ENCODE measurements at regions not wholly inside any gene's neighbourhood (a gene's known extent, or its start where the extent isn't known, plus 50 kb on each side); places are given as distances from the start of the nearest gene placed in this dataset.
"Not testable (repeated sequence)": the region's sequence is repeated elsewhere in the genome, so short reads cannot be mapped to it uniquely, and the experiment has no call there.

DNA sequence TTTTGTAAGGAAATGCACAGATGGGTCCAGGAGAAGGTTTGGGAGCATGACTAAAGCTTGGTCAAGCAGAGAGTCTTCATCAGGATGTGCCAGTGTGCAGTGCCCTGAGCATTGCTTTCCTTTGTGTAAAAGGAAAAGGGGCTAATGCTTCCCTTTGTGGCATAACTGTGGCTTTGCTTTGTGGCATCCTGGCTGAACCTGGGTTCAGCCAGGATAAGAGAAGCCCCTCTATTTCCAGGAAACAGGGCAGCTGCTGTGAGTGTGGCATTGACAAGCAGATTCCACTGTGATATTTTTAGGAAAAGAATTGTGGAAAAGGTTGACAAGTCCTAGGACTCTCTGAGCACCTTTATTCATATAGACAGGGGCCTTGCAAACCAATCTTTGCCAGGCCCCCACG, 193.4 kb upstream of the CXCL12 start:
- Histone ChIP-seq H3K36me3 (no peaks in the 10 kb centered on the region), H3K27me3 (no peaks in the 10 kb centered on the region), H3K4me3 (no peak overlapping the region), H3K27ac (peak overlapping the region in 1 of 4 donors; percentile 69), H3K4me1 (no peaks in the 10 kb centered on the region), H3K9me3 (no peaks in the 10 kb centered on the region)
- TF ChIP-seq, protein P1, sequence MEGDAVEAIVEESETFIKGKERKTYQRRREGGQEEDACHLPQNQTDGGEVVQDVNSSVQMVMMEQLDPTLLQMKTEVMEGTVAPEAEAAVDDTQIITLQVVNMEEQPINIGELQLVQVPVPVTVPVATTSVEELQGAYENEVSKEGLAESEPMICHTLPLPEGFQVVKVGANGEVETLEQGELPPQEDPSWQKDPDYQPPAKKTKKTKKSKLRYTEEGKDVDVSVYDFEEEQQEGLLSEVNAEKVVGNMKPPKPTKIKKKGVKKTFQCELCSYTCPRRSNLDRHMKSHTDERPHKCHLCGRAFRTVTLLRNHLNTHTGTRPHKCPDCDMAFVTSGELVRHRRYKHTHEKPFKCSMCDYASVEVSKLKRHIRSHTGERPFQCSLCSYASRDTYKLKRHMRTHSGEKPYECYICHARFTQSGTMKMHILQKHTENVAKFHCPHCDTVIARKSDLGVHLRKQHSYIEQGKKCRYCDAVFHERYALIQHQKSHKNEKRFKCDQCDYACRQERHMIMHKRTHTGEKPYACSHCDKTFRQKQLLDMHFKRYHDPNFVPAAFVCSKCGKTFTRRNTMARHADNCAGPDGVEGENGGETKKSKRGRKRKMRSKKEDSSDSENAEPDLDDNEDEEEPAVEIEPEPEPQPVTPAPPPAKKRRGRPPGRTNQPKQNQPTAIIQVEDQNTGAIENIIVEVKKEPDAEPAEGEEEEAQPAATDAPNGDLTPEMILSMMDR (IDR thresholded peaks at IDR 0.05) = no peak
- TF ChIP-seq POLR2AphosphoS5 (IDR thresholded peaks at IDR 0.05) = no peak
- no peak for TF ChIP-seq EP300 (IDR thresholded peaks at IDR 0.05)
- no peak for TF ChIP-seq POLR2A (IDR thresholded peaks at IDR 0.05)
- ATAC-seq = no peak
- 82% methylated on average over 1 of the region's 1 CpG; no CpG with 5 or more reads in 1 of the 2 donors for WGBS, 2 donors (ENCODE audit: low coverage in 1 of 2)

DNA sequence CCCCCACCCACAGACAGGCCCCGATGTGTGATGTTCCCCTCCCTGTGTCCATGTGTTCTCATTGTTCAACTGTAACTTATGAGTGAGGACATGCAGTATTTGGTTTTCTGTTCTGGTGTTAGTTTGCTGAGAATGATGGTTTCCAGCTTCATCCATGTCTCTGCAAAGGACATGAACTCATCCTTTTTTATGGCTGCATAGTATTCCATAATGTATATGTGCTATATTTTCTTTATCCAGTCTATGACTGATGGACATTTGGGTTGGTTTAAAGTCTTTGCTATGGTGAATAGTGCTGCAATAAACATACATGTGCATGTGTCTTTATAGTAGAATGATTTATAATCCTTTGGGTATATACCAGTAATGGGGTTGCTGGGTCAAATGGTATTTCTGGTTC, 194.1 kb upstream of the CXCL12 start:
- not testable (repeated sequence) for H3K9me3 ChIP-seq, H3K27me3 ChIP-seq, H3K27ac ChIP-seq, H3K4me1 ChIP-seq, H3K36me3 ChIP-seq, ATAC-seq, H3K4me3 ChIP-seq
- no CpG with 5 or more reads among the region's 1 CpG for WGBS, 2 donors (ENCODE audit: low coverage in 1 of 2)

GRCh38 chr10:44581996-44582395, 197.1 kb upstream of the CXCL12 start:
- Histone ChIP-seq H3K4me3 (no peak overlapping the region), H3K27me3 (no peaks in the 10 kb centered on the region), H3K4me1 (no peaks in the 10 kb centered on the region), H3K9me3 (no peaks in the 10 kb centered on the region), H3K27ac (no peak overlapping the region), H3K36me3 (no peaks in the 10 kb centered on the region)
- 50 to 67% methylated on average over 1 to 5 of the region's 8 CpGs for WGBS, 2 donors (ENCODE audit: low coverage in 1 of 2)
- no peak for ATAC-seq
- TF ChIP-seq POLR2A (IDR thresholded peaks at IDR 0.05) = no peak
- no peak for TF ChIP-seq POLR2AphosphoS5 (IDR thresholded peaks at IDR 0.05)
- no peak for TF ChIP-seq EP300 (IDR thresholded peaks at IDR 0.05)
- TF ChIP-seq, protein P1 (IDR thresholded peaks at IDR 0.05) = no peak

- no peak overlapping the region for H3K27ac ChIP-seq
- WGBS, 2 donors (ENCODE audit: low coverage in 1 of 2) = 81 to 90% methylated on average over 2 of the region's 11 CpGs
- peaks cover 8% of the 10 kb centered on the region for H3K27me3 ChIP-seq
- no peaks in the 10 kb centered on the region for H3K36me3 ChIP-seq
- TF ChIP-seq POLR2A (IDR thresholded peaks at IDR 0.05) (no peak), EP300 (IDR thresholded peaks at IDR 0.05) (no peak), POLR2AphosphoS5 (IDR thresholded peaks at IDR 0.05) (no peak)
- TF ChIP-seq, protein P1 (IDR thresholded peaks at IDR 0.05) = no peak
- no peaks in the 10 kb centered on the region for H3K9me3 ChIP-seq
- ATAC-seq = no peak
- peaks cover 0 to 9% (median 0%) of the 10 kb centered on the region in 3 donors for H3K4me1 ChIP-seq
- no peak overlapping the region for H3K4me3 ChIP-seq
Measured at GRCh38 chr10:44587488-44588318, 202.8 kb upstream of the CXCL12 start.

GRCh38 chr10:44589181-44589943, 204.5 kb upstream of the CXCL12 start:
- H3K4me1 ChIP-seq = peaks cover 0 to 9% (median 0%) of the 10 kb centered on the region in 3 donors
- WGBS, 2 donors (ENCODE audit: low coverage in 1 of 2) = 42 to 63% methylated on average over 12 to 13 of the region's 17 CpGs
- no peak overlapping the region for H3K4me3 ChIP-seq
- ATAC-seq = no peak
- TF ChIP-seq POLR2AphosphoS5 (IDR thresholded peaks at IDR 0.05) (no peak), POLR2A (IDR thresholded peaks at IDR 0.05) (no peak), EP300 (IDR thresholded peaks at IDR 0.05) (no peak)
- TF ChIP-seq, protein P1 (IDR thresholded peaks at IDR 0.05) = no peak
- H3K9me3 ChIP-seq = no peaks in the 10 kb centered on the region
- peaks cover 8% of the 10 kb centered on the region for H3K27me3 ChIP-seq
- no peak overlapping the region for H3K27ac ChIP-seq
- H3K36me3 ChIP-seq = no peaks in the 10 kb centered on the region
